ENCODE measurements at regions not wholly inside any gene's neighbourhood (a gene's known extent, or its start where the extent isn't known, plus 50 kb on each side); places are given as distances from the start of the nearest gene placed in this dataset.
"Not testable (repeated sequence)": the region's sequence is repeated elsewhere in the genome, so short reads cannot be mapped to it uniquely, and the experiment has no call there.

DNA sequence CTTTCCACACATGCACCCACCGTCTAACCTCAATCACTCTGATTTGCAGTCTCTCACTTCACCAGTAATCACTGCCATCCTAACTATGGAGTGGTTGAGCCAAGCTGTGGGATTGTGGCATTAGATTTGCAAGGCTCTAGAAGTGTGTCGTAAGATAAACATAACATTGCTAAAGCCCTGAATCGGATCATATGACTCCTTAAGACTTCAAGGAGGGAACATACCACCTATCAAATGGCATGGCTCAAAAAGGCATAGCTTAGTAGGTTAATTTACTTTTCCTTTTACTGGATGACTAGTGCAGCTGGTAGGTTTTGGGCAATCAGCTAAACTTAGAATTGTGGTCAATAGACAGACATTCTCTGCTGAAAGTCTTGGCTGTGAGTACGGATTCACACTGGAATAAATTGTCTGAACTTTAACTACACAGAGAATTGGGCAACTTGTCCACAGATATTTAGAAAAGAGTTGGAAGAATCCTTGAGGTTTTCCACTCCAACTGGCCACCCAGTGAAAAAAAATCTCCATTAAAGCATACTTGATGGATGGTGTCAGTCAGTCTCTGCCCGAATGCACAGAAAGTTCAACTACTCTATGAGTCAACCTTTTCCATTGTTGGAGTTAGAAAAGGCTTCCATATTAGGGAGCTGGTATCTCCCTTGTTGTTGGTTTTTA, 476.7 kb upstream of the CBLB start:
- TF ChIP-seq CTCF (IDR thresholded peaks at IDR 0.05; ENCODE audit: low read depth, low read length) = no peak
- no peak overlapping the region for H3K4me3 ChIP-seq (ENCODE audit: low read depth, low read length)

DNA sequence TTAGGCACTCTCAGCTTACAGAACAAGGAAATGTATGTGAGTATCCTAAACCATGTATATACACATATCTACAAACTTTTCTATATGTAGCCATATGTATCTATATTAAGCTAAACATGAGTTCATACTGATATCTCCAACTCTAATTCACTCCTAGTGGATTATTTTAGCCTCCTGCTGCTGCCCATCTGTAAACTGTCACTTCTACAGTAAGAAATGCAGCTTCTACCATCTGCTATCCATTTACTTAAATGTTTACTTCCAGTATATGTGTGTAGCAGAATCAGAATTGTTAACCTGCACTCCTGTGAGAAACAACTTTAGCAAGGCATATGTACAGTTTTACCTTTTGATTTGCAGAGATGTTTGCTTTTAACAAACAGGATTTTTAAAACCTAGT, 478.5 kb upstream of the CBLB start:
- no peak for TF ChIP-seq CTCF (IDR thresholded peaks at IDR 0.05; ENCODE audit: low read depth, low read length)
- no peak overlapping the region for H3K4me3 ChIP-seq (ENCODE audit: low read depth, low read length)

DNA sequence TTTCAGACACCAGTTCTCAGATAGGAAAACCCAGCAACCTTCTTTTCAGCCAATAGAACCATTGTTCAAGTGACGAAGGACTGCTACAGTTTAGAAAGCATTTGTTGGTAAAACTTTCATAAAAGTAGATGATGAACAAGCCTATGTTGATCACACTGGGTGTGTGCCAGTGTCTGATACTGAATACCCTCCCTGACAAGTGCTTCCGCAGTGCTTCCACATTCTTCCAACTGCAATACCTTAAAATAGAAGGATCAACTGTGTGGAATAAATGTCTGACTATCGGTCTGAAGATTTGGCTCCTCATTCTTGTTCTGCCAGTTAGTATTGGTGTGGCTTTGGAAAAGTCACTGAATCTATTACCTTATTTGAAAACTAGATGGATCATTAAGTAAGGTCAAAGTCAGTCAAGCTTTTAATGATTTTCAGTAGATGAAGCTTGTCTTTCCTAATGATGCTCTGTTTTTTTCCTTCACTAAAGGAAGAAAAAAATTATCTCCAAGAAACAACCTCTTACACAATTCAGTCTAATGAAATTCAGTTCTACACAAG, 479.4 kb upstream of the CBLB start:
- no peak for TF ChIP-seq CTCF (IDR thresholded peaks at IDR 0.05; ENCODE audit: low read depth, low read length)
- no peak overlapping the region for H3K4me3 ChIP-seq (ENCODE audit: low read depth, low read length)

- no peak for TF ChIP-seq CTCF (IDR thresholded peaks at IDR 0.05; ENCODE audit: low read depth, low read length)
- H3K4me3 ChIP-seq (ENCODE audit: low read depth, low read length) = no peak overlapping the region
These were observed 480.5 kb upstream of the CBLB start for GRCh38 chr3:106349191-106349881.

DNA sequence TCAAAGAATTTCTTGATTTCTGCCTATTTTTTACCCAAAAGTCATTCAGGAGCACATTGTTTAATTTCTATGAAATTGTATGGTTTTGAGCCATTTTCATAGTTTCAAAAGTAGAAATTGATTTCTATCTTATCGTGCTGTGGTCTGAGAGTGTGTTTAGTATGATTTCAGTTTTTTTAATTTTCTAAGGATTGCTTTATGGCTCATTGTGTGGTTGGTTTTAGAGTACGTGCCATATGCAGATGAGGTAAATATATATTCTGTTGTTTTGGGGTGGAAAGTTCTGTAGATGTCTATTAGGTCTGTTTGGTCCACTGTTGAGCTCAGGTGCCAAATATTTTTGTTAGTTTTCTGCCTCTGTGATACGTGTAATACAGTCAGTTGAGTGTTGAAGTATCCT, 487.1 kb upstream of the CBLB start:
- no peak for TF ChIP-seq CTCF (IDR thresholded peaks at IDR 0.05; ENCODE audit: low read depth, low read length)
- no peak overlapping the region for H3K4me3 ChIP-seq (ENCODE audit: low read depth, low read length)

GRCh38 chr3:106359692-106360091, 490.9 kb upstream of the CBLB start:
- TF ChIP-seq CTCF (IDR thresholded peaks at IDR 0.05; ENCODE audit: low read depth, low read length) = no peak
- no peak overlapping the region for H3K4me3 ChIP-seq (ENCODE audit: low read depth, low read length)

DNA sequence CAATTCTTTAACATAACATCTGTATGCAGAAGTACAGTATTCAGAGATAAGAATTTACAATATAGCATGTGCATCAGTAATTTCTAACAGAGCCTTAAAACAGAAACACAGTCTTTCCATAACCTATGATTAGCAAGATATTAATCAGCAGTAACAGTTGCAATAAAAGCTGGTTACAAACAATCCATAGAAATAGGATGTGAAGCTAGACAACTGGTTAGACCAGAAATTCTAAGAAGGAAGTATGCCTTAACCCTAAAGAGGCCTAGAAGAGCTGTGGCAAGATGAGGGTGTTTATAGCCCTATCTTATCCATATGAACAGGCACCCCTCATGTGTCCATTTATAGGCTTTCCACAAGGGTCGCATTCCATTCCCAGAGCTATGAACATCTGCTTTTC, 492.1 kb upstream of the CBLB start:
- not testable (repeated sequence) for H3K4me3 ChIP-seq (ENCODE audit: low read depth, low read length)

Data from WI38 (cell line).